ENCODE measurements at regions not wholly inside any gene's neighbourhood (a gene's known extent, or its start where the extent isn't known, plus 50 kb on each side); places are given as distances from the start of the nearest gene placed in this dataset.

GRCh38 chr1:53391982-53392381, 64.1 kb upstream of the LRP8 start:
- TF ChIP-seq RAD21 (CRISPR knock-in tag; conservative IDR thresholded peaks at IDR 0.05 in 1 of 2, IDR thresholded peaks at IDR 0.05 in 1 of 2) (no peak), CTCF (IDR thresholded peaks at IDR 0.05 in 2 of 3, conservative IDR thresholded peaks at IDR 0.05 in 1 of 3; ENCODE audit: insufficient read depth in 2 of 3, low read depth in 1 of 3, low read length in 3 of 3) (no peak), HNRNPL (IDR thresholded peaks at IDR 0.05; ENCODE audit: low read depth, low read length) (no peak), JUND (IDR thresholded peaks at IDR 0.05; ENCODE audit: borderline replicate concordance, low read depth, low read length) (no peak), JUND (tag; IDR thresholded peaks at IDR 0.05; ENCODE audit: borderline replicate concordance, low read depth, low read length) (no peak)
